K562 (cell line): ENCODE measurements at regions not wholly inside any gene's neighbourhood (a gene's known extent, or its start where the extent isn't known, plus 50 kb on each side); places are given as distances from the start of the nearest gene placed in this dataset.

Experiments
- ARNT ChIP-seq, 2 experiments: fragments of 450-650 bp; IDR thresholded peaks; 2 replicates each; pipeline ENCODE4 v1.6.1; 2016; ENCODE audit warnings: mild to moderate bottlenecking in 1 of 2
- EGR1 ChIP-seq: fragments of 450-650 bp; conservative IDR thresholded peaks from 2 replicates; pipeline ENCODE4 v1.6.1; 2017; ENCODE audit warnings: mild to moderate bottlenecking
- ILF3 ChIP-seq: fragments of 450-650 bp; IDR thresholded peaks from 2 replicates; pipeline ENCODE4 v1.6.1; 2018; ENCODE audit warnings: antibody characterized with exemption, mild to moderate bottlenecking, moderate library complexity, borderline replicate concordance
- PHF21A ChIP-seq: fragments of 450-650 bp; IDR thresholded peaks from 2 replicates; pipeline ENCODE4 v1.6.1; 2017; ENCODE audit warnings: low read depth, borderline replicate concordance
- TGIF2 ChIP-seq: sonication (generic); formaldehyde crosslinking; IDR thresholded peaks from 2 replicates; pipeline ENCODE4 v1.8.1; 2022; ENCODE audit warnings: mild to moderate bottlenecking, missing genetic modification reagents, moderate library complexity
- TF ChIP-seq, protein P1 (sequence below): fragments of 450-650 bp; IDR thresholded peaks from 2 replicates; pipeline ENCODE4 v1.6.1; 2018; ENCODE audit not compliant: partially characterized antibody
- TF ChIP-seq, protein P2 (sequence below): sonication (generic); formaldehyde crosslinking; IDR thresholded peaks from 2 replicates; pipeline ENCODE4 v1.8.0; 2023; ENCODE audit warnings: mild to moderate bottlenecking, missing genetic modification reagents

DNA sequence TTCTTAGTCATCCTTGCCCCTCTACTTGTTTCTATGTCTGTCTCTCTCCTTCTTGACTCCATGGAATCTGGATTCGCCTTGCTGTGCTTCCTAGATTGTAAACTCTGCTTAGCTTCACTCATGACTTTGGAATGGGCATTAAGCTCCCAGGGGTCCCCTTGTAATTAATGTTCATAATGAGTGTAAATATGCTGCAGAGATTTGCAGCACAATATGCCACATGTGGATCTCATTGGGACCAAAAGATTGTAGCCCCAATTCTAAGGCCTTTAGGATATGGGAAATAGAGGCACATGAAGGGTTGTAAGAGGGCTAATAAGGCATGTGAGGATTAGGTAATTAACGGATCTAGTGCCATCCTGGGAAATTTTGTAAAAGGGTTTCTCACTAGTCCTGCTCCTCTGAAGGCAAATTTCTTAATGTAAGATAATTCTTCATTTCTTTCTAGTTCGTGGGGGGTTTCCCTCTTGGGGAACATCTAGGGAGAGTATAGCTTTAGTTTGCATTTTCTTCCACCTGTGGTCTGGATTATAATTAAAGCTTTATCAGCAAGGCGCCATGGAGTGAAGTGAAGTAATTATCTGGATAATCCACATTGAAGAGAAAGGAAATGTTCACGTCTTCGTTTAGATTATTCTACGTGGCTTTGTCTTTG, 659.2 kb upstream of the PLXNA2 start:
- TF ChIP-seq, protein P1, sequence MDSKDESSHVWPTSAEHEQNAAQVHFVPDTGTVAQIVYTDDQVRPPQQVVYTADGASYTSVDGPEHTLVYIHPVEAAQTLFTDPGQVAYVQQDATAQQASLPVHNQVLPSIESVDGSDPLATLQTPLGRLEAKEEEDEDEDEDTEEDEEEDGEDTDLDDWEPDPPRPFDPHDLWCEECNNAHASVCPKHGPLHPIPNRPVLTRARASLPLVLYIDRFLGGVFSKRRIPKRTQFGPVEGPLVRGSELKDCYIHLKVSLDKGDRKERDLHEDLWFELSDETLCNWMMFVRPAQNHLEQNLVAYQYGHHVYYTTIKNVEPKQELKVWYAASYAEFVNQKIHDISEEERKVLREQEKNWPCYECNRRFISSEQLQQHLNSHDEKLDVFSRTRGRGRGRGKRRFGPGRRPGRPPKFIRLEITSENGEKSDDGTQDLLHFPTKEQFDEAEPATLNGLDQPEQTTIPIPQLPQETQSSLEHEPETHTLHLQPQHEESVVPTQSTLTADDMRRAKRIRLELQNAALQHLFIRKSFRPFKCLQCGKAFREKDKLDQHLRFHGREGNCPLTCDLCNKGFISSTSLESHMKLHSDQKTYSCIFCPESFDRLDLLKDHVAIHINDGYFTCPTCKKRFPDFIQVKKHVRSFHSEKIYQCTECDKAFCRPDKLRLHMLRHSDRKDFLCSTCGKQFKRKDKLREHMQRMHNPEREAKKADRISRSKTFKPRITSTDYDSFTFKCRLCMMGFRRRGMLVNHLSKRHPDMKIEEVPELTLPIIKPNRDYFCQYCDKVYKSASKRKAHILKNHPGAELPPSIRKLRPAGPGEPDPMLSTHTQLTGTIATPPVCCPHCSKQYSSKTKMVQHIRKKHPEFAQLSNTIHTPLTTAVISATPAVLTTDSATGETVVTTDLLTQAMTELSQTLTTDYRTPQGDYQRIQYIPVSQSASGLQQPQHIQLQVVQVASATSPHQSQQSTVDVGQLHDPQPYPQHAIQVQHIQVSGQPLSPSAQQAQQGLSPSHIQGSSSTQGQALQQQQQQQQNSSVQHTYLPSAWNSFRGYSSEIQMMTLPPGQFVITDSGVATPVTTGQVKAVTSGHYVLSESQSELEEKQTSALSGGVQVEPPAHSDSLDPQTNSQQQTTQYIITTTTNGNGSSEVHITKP = no peak
- TF ChIP-seq ARNT (IDR thresholded peaks at IDR 0.05) = no peak
- TF ChIP-seq ILF3 = no peak
- TF ChIP-seq EGR1 = no peak
- TF ChIP-seq, protein P2, sequence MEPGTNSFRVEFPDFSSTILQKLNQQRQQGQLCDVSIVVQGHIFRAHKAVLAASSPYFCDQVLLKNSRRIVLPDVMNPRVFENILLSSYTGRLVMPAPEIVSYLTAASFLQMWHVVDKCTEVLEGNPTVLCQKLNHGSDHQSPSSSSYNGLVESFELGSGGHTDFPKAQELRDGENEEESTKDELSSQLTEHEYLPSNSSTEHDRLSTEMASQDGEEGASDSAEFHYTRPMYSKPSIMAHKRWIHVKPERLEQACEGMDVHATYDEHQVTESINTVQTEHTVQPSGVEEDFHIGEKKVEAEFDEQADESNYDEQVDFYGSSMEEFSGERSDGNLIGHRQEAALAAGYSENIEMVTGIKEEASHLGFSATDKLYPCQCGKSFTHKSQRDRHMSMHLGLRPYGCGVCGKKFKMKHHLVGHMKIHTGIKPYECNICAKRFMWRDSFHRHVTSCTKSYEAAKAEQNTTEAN (CRISPR knock-in tag) = no peak
- no peak for TF ChIP-seq PHF21A
- TF ChIP-seq TGIF2 (CRISPR knock-in tag) = no peak
